Activated T-cell treated with anti-CD3 and anti-CD28 coated beads, Interleukin-2, amount 50 U/mL, for 4 hours (primary cell): ENCODE measurements at regions not wholly inside any gene's neighbourhood (a gene's known extent, or its start where the extent isn't known, plus 50 kb on each side); places are given as distances from the start of the nearest gene placed in this dataset.
"Not testable (repeated sequence)": the region's sequence is repeated elsewhere in the genome, so short reads cannot be mapped to it uniquely, and the experiment has no call there.

Experiments used
- ATAC-seq, 2 donors: fragments of 200-7000 bp; cut with Tn5 transposase; one replicate each; pipeline ENCODE4 v1.10.0; 2021
- DNase-seq: peaks from one replicate; pipeline ENCODE4 v3.0.0-alpha.2; 2020
- H3K27me3 Mint-ChIP-seq: one replicate; pipeline ENCODE4 v1.8.0; 2021; ENCODE audit warnings: low read depth, mixed read lengths
- H3K36me3 Mint-ChIP-seq: one replicate; pipeline ENCODE4 v1.8.0; 2022; ENCODE audit warnings: mixed read lengths; ENCODE audit not compliant: insufficient read depth
- H3K4me1 Mint-ChIP-seq: one replicate; pipeline ENCODE4 v1.8.0; 2021; ENCODE audit warnings: low read depth, mixed read lengths
- H3K4me3 Mint-ChIP-seq: one replicate; pipeline ENCODE4 v1.8.0; 2021; ENCODE audit warnings: mild to moderate bottlenecking, moderate library complexity, mixed read lengths
- H3K9me3 Mint-ChIP-seq: one replicate; pipeline ENCODE4 v1.8.0; 2021; ENCODE audit warnings: mixed read lengths

- not testable (repeated sequence) for DNase-seq, H3K36me3 Mint-ChIP-seq, H3K9me3 Mint-ChIP-seq, ATAC-seq, H3K4me3 Mint-ChIP-seq, H3K4me1 Mint-ChIP-seq
- H3K27me3 Mint-ChIP-seq, result peaks cover 21% of the 10 kb centered on the region
Observed at GRCh38 chr6:4725136-4725760, 51.0 kb upstream of the CDYL start.

GRCh38 chr6:4724727-4725126, 51.5 kb upstream of the CDYL start:
- not testable (repeated sequence) for ATAC-seq, H3K9me3 Mint-ChIP-seq, DNase-seq, H3K4me1 Mint-ChIP-seq, H3K4me3 Mint-ChIP-seq, H3K36me3 Mint-ChIP-seq
- peaks cover 24% of the 10 kb centered on the region for H3K27me3 Mint-ChIP-seq

GRCh38 chr6:4723383-4723782, 52.8 kb upstream of the CDYL start:
- ATAC-seq (no peak), DNase-seq (no peak)
- H3K4me1 Mint-ChIP-seq, result peaks cover 4% of the 10 kb centered on the region
- H3K36me3 Mint-ChIP-seq, result no peaks in the 10 kb centered on the region
- H3K9me3 Mint-ChIP-seq, result no peaks in the 10 kb centered on the region
- H3K4me3 Mint-ChIP-seq, result no peak overlapping the region
- H3K27me3 Mint-ChIP-seq, result peaks cover 18% of the 10 kb centered on the region

GRCh38 chr6:4721368-4721767, 54.8 kb upstream of the CDYL start:
- not testable (repeated sequence) for ATAC-seq, H3K9me3 Mint-ChIP-seq, H3K4me3 Mint-ChIP-seq, H3K36me3 Mint-ChIP-seq, H3K4me1 Mint-ChIP-seq, DNase-seq
- peaks cover 20% of the 10 kb centered on the region for H3K27me3 Mint-ChIP-seq

- ATAC-seq, result no peak
- no peak overlapping the region for H3K4me3 Mint-ChIP-seq
- no peaks in the 10 kb centered on the region for H3K36me3 Mint-ChIP-seq
- DNase-seq, result no peak
- H3K9me3 Mint-ChIP-seq, result no peaks in the 10 kb centered on the region
- peaks cover 20% of the 10 kb centered on the region for H3K27me3 Mint-ChIP-seq
- H3K4me1 Mint-ChIP-seq, result no peaks in the 10 kb centered on the region
Observed at GRCh38 chr6:4719491-4719890, 56.7 kb upstream of the CDYL start.

GRCh38 chr6:4717856-4718255, 58.3 kb upstream of the CDYL start:
- DNase-seq, result no peak
- Mint-ChIP-seq H3K4me1 (no peaks in the 10 kb centered on the region), H3K4me3 (no peak overlapping the region), H3K27me3 (peaks cover 15% of the 10 kb centered on the region), H3K9me3 (no peaks in the 10 kb centered on the region), H3K36me3 (no peaks in the 10 kb centered on the region)
- ATAC-seq, result no peak

GRCh38 chr6:4717124-4717523, 59.1 kb upstream of the CDYL start:
- no peak for ATAC-seq
- Mint-ChIP-seq H3K36me3 (no peaks in the 10 kb centered on the region), H3K27me3 (peaks cover 15% of the 10 kb centered on the region), H3K4me1 (no peaks in the 10 kb centered on the region), H3K4me3 (no peak overlapping the region), H3K9me3 (no peaks in the 10 kb centered on the region)
- no peak for DNase-seq

- H3K9me3 Mint-ChIP-seq, result no peaks in the 10 kb centered on the region
- peaks cover 6% of the 10 kb centered on the region for H3K27me3 Mint-ChIP-seq
- no peak overlapping the region for H3K4me3 Mint-ChIP-seq
- no peak for ATAC-seq
- no peaks in the 10 kb centered on the region for H3K4me1 Mint-ChIP-seq
- DNase-seq, result no peak
- no peaks in the 10 kb centered on the region for H3K36me3 Mint-ChIP-seq
Observed at GRCh38 chr6:4714961-4715501, 61.2 kb upstream of the CDYL start.

GRCh38 chr6:4712291-4712690, 63.9 kb upstream of the CDYL start:
- no peaks in the 10 kb centered on the region for H3K9me3 Mint-ChIP-seq
- no peaks in the 10 kb centered on the region for H3K4me1 Mint-ChIP-seq
- H3K36me3 Mint-ChIP-seq, result no peaks in the 10 kb centered on the region
- no peak overlapping the region for H3K4me3 Mint-ChIP-seq
- ATAC-seq (no peak), DNase-seq (no peak)
- peaks cover 4% of the 10 kb centered on the region for H3K27me3 Mint-ChIP-seq

GRCh38 chr6:4707011-4707410, 69.2 kb upstream of the CDYL start:
- Mint-ChIP-seq H3K4me1 (no peaks in the 10 kb centered on the region), H3K36me3 (no peaks in the 10 kb centered on the region), H3K27me3 (peaks cover 2% of the 10 kb centered on the region), H3K9me3 (no peaks in the 10 kb centered on the region), H3K4me3 (no peak overlapping the region)
- DNase-seq (no peak), ATAC-seq (no peak)

- ATAC-seq, result no peak
- no peak for DNase-seq
- H3K9me3 Mint-ChIP-seq, result no peaks in the 10 kb centered on the region
- H3K4me3 Mint-ChIP-seq, result no peak overlapping the region
- peaks cover 2% of the 10 kb centered on the region for H3K27me3 Mint-ChIP-seq
- H3K36me3 Mint-ChIP-seq, result no peaks in the 10 kb centered on the region
- H3K4me1 Mint-ChIP-seq, result no peaks in the 10 kb centered on the region
Observed at GRCh38 chr6:4705809-4706208, 70.4 kb upstream of the CDYL start.

GRCh38 chr6:4703382-4703781, 72.8 kb upstream of the CDYL start:
- Mint-ChIP-seq H3K4me3 (no peak overlapping the region), H3K27me3 (no peaks in the 10 kb centered on the region), H3K9me3 (no peaks in the 10 kb centered on the region), H3K4me1 (no peaks in the 10 kb centered on the region), H3K36me3 (no peaks in the 10 kb centered on the region)
- DNase-seq, result no peak
- ATAC-seq, result no peak

- Mint-ChIP-seq H3K36me3 (no peaks in the 10 kb centered on the region), H3K9me3 (no peaks in the 10 kb centered on the region), H3K4me1 (no peaks in the 10 kb centered on the region), H3K4me3 (no peak overlapping the region), H3K27me3 (peaks cover 8% of the 10 kb centered on the region)
- DNase-seq (no peak), ATAC-seq (no peak)
Observed at GRCh38 chr6:4698901-4699659, 77.1 kb upstream of the CDYL start.

- Mint-ChIP-seq H3K4me1 (no peaks in the 10 kb centered on the region), H3K27me3 (peaks cover 17% of the 10 kb centered on the region), H3K36me3 (no peaks in the 10 kb centered on the region), H3K4me3 (no peak overlapping the region), H3K9me3 (no peaks in the 10 kb centered on the region)
- no peak for ATAC-seq
- DNase-seq, result no peak
Observed at GRCh38 chr6:4693173-4693970, 82.8 kb upstream of the CDYL start.
